ENCODE measurements at regions not wholly inside any gene's neighbourhood (a gene's known extent, or its start where the extent isn't known, plus 50 kb on each side); places are given as distances from the start of the nearest gene placed in this dataset.

GRCh38 chr7:106346678-106347217 is 62.0 kb upstream of the NAMPT start:
- no peak for TF ChIP-seq REST (IDR thresholded peaks at IDR 0.05; ENCODE audit: low read depth)
- TF ChIP-seq JUND (IDR thresholded peaks at IDR 0.05): peak; percentile 100
- TF ChIP-seq CTCF (IDR thresholded peaks at IDR 0.05 in 2 of 3, conservative IDR thresholded peaks at IDR 0.05 in 1 of 3; ENCODE audit: borderline replicate concordance in 1 of 3, insufficient read depth in 1 of 3, low read depth in 2 of 3, low read length in 2 of 3): no peak
- no peak for TF ChIP-seq EZH2 (IDR thresholded peaks at IDR 0.05)
- no peak for TF ChIP-seq POLR2A (IDR thresholded peaks at IDR 0.05; ENCODE audit: borderline replicate concordance, extremely low read depth, insufficient read depth, insufficient read length)
- peak; percentile 98 for TF ChIP-seq FOSL1 (IDR thresholded peaks at IDR 0.05; ENCODE audit: low read depth)
- no peak for TF ChIP-seq ZNF274 (IDR thresholded peaks at IDR 0.05; ENCODE audit: low read depth, low read length)
- TF ChIP-seq EZH2phosphoT487 (IDR thresholded peaks at IDR 0.05; ENCODE audit: borderline replicate concordance): no peak
- TF ChIP-seq SRF (IDR thresholded peaks at IDR 0.05; ENCODE audit: low read depth): peak; percentile 85
- peak; percentile 97 for TF ChIP-seq CBX3 (IDR thresholded peaks at IDR 0.05; ENCODE audit: low read depth)
- peak; percentile 81 for TF ChIP-seq ATF3 (IDR thresholded peaks at IDR 0.05)
- peak; percentile 60; the same call in 1 of the 2 replicates for TF ChIP-seq POLR2AphosphoS5 (IDR thresholded peaks at IDR 0.05; ENCODE audit: low read depth, low read length)
- peak; percentile 56 for TF ChIP-seq MAX (IDR thresholded peaks at IDR 0.05)
- peak; percentile 95 for TF ChIP-seq TCF7L2 (IDR thresholded peaks at IDR 0.05; ENCODE audit: borderline replicate concordance, extremely low read depth, insufficient read depth, insufficient read length)

Measured in HCT116 (cell line).